ENCODE measurements at regions not wholly inside any gene's neighbourhood (a gene's known extent, or its start where the extent isn't known, plus 50 kb on each side); places are given as distances from the start of the nearest gene placed in this dataset.

DNA sequence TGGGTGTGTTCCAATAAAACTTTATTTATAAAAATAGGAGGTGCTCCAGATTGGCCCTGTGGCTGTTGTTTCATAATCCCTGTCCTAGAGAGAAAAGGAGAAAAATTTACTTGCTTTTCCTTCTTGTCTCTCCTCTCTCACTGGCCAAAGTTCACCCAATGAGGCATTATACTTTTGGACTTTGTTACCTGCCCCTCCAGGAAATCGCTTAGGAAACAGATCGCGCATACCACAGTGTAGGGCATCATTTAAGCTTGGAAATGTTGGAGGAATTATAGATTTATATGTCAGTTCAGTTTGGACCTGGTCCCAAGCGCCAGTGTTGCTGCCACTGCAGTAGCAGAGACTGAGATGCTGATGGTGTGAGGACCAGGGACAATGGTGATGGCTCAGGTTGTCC lies 337.6 kb upstream of the NR3C2 start:
- TF ChIP-seq POLR2A (IDR thresholded peaks at IDR 0.05): no peak
- TF ChIP-seq, protein P1, sequence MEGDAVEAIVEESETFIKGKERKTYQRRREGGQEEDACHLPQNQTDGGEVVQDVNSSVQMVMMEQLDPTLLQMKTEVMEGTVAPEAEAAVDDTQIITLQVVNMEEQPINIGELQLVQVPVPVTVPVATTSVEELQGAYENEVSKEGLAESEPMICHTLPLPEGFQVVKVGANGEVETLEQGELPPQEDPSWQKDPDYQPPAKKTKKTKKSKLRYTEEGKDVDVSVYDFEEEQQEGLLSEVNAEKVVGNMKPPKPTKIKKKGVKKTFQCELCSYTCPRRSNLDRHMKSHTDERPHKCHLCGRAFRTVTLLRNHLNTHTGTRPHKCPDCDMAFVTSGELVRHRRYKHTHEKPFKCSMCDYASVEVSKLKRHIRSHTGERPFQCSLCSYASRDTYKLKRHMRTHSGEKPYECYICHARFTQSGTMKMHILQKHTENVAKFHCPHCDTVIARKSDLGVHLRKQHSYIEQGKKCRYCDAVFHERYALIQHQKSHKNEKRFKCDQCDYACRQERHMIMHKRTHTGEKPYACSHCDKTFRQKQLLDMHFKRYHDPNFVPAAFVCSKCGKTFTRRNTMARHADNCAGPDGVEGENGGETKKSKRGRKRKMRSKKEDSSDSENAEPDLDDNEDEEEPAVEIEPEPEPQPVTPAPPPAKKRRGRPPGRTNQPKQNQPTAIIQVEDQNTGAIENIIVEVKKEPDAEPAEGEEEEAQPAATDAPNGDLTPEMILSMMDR (IDR thresholded peaks at IDR 0.05): no peak
